ENCODE measurements at regions not wholly inside any gene's neighbourhood (a gene's known extent, or its start where the extent isn't known, plus 50 kb on each side); places are given as distances from the start of the nearest gene placed in this dataset.

DNA sequence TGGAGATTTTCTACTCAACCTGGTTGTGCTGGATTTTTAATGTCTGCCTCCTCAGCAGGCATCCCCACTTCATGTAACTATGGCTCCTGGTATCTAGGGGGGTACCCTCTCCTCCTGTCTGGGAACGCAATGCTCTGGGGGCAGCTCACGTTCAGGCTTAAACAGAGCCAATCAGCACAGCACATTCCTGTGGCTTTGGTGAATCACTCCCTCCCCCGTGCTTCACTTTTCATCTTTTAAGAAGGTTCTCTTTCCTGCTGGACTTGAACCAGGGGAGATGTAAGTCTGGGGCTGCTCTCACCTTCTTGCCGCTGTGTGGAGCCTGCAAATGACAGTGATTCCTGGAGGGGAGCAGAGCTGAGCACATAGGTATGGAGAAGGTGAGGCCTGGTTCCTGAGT, 101.2 kb downstream of the MSX2 start:
- WGBS, 3 donors: 22 to 42% (median 28%) methylated on average over 4 of the region's 4 CpGs
- no peak for TF ChIP-seq EP300 (IDR thresholded peaks at IDR 0.05)
- TF ChIP-seq, protein P1, sequence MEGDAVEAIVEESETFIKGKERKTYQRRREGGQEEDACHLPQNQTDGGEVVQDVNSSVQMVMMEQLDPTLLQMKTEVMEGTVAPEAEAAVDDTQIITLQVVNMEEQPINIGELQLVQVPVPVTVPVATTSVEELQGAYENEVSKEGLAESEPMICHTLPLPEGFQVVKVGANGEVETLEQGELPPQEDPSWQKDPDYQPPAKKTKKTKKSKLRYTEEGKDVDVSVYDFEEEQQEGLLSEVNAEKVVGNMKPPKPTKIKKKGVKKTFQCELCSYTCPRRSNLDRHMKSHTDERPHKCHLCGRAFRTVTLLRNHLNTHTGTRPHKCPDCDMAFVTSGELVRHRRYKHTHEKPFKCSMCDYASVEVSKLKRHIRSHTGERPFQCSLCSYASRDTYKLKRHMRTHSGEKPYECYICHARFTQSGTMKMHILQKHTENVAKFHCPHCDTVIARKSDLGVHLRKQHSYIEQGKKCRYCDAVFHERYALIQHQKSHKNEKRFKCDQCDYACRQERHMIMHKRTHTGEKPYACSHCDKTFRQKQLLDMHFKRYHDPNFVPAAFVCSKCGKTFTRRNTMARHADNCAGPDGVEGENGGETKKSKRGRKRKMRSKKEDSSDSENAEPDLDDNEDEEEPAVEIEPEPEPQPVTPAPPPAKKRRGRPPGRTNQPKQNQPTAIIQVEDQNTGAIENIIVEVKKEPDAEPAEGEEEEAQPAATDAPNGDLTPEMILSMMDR (IDR thresholded peaks at IDR 0.05): no peak
- TF ChIP-seq POLR2A (IDR thresholded peaks at IDR 0.05): no peak

DNA sequence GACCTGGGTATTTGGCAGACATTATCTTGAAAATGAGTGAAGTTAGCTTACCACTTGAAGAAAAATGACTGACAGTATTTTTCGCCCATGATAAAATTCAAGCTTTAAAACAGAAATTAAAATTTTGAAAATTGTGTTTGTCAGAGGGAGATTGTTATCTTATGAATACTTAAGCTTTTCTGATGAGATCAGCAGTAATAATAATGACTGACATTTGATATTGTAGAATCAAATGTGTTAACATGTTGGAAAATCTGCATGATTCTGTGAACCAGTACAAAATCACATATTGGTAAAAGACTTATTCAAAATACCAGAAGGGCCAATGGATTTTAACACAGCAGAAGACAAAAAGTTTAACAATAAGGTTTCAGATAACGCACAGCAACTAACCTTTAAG, 94.0 kb downstream of the MSX2 start:
- 83 to 92% (median 86%) methylated on average over 2 of the region's 2 CpGs for WGBS, 3 donors
- Histone ChIP-seq H3K4me3 (no peak overlapping the region), H3K27ac (no peak overlapping the region), H3K36me3 (no peaks in the 10 kb centered on the region), H3K27me3 (no peaks in the 10 kb centered on the region), H3K4me1 (ENCODE audit: insufficient read depth) (no peaks in the 10 kb centered on the region), H3K9me3 (no peaks in the 10 kb centered on the region)
- DNase-seq: no peak
- intact Hi-C loops (cut with DNase I): no loop called here
- TF ChIP-seq EP300 (IDR thresholded peaks at IDR 0.05) (no peak), POLR2A (IDR thresholded peaks at IDR 0.05) (no peak)
- TF ChIP-seq, protein P1 (IDR thresholded peaks at IDR 0.05): no peak

More for the DNA sequence above, 101.2 kb downstream of the MSX2 start:
- no peaks in the 10 kb centered on the region for H3K27me3 ChIP-seq
- no peaks in the 10 kb centered on the region for H3K9me3 ChIP-seq
- intact Hi-C loops (cut with DNase I): no loop called here
- no peaks in the 10 kb centered on the region for H3K36me3 ChIP-seq
- no peak overlapping the region for H3K4me3 ChIP-seq
- no peak for DNase-seq
- no peak overlapping the region for H3K27ac ChIP-seq
- no peaks in the 10 kb centered on the region for H3K4me1 ChIP-seq (ENCODE audit: insufficient read depth)

DNA sequence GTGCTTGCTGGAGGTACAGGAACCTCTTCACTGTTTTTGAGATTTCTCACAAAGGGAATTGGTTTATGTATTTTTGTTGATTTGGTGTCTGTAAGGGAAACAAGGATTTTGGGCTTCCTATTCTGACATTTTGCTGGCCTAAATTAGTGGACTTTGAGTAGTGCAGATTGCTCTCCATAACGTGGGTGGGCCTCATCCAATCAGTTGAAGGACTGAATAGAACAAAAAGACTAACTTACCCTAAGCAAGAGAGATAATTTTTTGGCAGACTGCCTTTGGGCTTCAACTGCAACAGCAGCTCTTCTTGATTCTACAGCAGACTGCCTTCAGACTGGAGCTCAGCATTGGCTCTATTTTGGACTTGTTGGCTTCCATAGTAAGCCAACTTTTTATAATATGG, 93.2 kb downstream of the MSX2 start:
- 44 to 65% (median 58%) methylated on average over 1 of the region's 1 CpG for WGBS, 3 donors
- Histone ChIP-seq H3K27ac (no peak overlapping the region), H3K36me3 (no peaks in the 10 kb centered on the region), H3K4me3 (no peak overlapping the region), H3K9me3 (no peaks in the 10 kb centered on the region), H3K4me1 (ENCODE audit: insufficient read depth) (no peaks in the 10 kb centered on the region), H3K27me3 (no peaks in the 10 kb centered on the region)
- DNase-seq: no peak
- TF ChIP-seq, protein P1 (IDR thresholded peaks at IDR 0.05): no peak
- no peak for TF ChIP-seq EP300 (IDR thresholded peaks at IDR 0.05)
- intact Hi-C loops (cut with DNase I): no loop called here

DNA sequence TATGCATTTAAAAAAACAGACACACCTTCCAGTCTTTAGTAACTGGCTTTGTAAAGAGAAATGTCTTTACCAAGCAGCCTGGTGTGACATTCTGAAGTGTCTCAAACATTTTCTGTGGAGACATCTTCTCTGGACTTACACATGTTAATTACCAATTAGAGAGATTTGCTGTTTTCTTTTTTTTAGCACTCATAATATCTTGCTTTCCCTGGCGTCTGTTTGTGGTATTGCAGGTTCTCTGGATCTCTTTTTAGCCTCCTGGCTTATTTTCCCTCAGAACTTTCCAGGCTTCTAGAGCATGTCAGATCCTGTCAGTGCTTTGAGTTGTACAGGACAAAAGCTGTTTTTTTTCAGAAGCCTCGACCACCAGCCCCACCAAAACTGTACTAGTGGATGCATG, 92.5 kb downstream of the MSX2 start:
- 26 to 27% (median 26%) methylated on average over 2 of the region's 2 CpGs for WGBS, 3 donors

More for the DNA sequence above, 92.5 kb downstream of the MSX2 start:
- no peaks in the 10 kb centered on the region for H3K4me1 ChIP-seq (ENCODE audit: insufficient read depth)
- H3K27me3 ChIP-seq: no peaks in the 10 kb centered on the region
- no peak overlapping the region for H3K4me3 ChIP-seq
- DNase-seq: no peak
- intact Hi-C loops (cut with DNase I): no loop called here
- no peaks in the 10 kb centered on the region for H3K9me3 ChIP-seq
- no peaks in the 10 kb centered on the region for H3K36me3 ChIP-seq
- no peak overlapping the region for H3K27ac ChIP-seq
- no peak for TF ChIP-seq EP300 (IDR thresholded peaks at IDR 0.05)
- TF ChIP-seq, protein P1 (IDR thresholded peaks at IDR 0.05): no peak
- no peak for TF ChIP-seq POLR2A (IDR thresholded peaks at IDR 0.05)

Data from ovary (tissue), 7 donors.